ENCODE measurements at regions not wholly inside any gene's neighbourhood (a gene's known extent, or its start where the extent isn't known, plus 50 kb on each side); places are given as distances from the start of the nearest gene placed in this dataset.
A peak's percentile ranks its signal among the peaks of the same experiment; 100 is the strongest.
"Not testable (repeated sequence)": the region's sequence is repeated elsewhere in the genome, so short reads cannot be mapped to it uniquely, and the experiment has no call there.

- DNase-seq = no peak
Measured at GRCh38 chr12:115898670-115899069, 378.8 kb downstream of the MED13L start.

GRCh38 chr12:115897729-115898128 lies 379.8 kb downstream of the MED13L start:
- DNase-seq = no peak

- no peak for DNase-seq
Measured at GRCh38 chr12:115895247-115895646, 382.2 kb downstream of the MED13L start.

DNA sequence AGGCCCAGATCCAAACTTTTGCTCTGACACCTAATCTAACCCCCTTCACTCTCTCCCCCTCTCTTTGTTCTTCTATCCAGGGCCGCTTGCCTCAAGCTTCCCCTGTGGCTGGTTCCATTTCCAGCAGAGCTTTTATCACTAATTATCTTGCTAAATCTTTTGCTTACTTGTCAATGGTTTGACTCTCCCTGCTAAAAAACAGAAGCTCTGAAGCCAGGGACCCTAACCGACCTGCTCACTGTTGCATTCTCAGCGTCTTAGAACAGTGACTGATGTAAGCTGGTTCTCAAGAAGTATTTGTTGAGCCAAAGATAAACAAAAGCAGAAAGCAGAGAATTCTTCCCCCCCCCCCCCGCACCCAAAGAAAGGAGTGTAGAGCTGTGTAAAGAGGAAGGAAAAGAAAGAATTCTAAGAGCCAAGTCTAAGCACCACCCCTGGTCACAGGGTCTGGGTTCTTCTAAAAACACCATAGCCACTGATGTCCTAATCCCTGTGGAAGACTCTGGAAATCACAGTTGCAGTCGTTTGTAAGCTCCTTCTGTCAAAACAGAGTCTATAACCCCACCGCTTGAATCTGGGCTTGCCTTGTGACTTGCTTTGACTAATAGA lies 385.8 kb downstream of the MED13L start:
- no peak for DNase-seq

DNA sequence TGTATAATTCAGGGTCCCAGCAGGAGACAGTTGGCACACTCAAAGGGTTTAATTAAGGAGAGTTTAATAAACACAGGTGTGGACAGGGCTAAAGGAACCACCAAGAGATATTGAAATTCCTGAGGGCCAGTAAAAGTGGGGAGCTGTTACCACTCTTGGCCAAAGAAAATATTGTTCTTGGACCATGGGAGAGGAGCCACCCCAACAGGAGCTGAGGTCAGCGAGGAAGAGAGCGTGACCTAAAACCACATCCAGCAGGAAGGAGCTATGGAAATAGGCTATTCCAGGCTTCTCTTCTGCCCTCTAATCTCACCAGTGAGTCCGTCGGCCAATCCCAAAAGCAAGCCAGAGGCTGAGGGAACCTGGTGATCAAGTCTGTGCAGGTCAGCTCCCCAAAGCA lies 390.8 kb downstream of the MED13L start:
- DNase-seq = no peak

DNA sequence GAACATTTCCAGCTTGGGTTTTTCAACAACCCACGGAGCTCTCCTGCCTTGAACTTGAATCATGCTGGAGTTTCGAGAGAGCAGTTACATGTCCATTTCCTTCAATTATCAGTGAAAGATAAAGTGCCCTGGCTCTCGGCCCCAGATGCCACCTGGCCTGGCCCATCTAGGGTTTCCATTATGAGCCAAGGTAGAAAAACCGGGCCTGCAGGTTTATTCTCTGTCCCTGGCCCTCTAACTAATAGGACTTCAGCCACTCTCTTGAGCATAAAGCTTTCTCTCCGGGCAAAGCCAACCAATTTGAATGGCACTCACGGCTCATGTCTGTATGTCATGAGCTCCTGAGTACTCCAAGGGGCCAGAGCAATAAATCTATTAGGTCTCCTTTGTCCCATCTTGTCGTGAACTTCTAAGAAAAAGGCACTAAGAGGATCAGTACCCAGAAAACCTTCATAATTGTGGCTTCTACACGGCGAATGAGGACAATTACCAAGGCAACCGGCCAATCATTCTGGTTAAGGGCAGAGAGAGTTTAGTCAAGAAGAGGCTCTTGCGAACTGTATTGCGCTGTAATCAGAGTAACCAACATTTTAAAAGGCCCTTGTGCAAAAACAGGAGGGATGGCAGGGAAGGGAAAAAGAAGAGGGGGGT lies 392.3 kb downstream of the MED13L start:
- no peak for DNase-seq

DNA sequence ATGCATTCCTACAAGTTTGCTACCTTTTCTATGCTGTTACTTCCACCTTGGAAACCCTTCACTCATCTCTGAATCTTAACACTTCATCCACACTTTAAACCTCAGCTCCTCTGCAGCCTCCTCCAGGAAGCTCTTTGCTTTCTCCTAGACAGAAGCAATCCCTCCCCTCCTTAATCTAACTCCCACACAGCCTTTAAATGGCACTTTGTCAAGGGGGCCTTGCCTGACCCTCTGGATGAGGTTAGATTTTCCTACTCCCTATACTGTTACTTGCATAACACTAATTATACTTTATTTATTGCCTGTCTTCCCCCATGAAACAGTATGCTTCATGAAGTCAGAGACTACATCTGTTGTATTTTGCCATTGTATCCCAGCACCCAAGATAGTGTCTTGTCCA lies 394.6 kb downstream of the MED13L start:
- no peak for DNase-seq

DNA sequence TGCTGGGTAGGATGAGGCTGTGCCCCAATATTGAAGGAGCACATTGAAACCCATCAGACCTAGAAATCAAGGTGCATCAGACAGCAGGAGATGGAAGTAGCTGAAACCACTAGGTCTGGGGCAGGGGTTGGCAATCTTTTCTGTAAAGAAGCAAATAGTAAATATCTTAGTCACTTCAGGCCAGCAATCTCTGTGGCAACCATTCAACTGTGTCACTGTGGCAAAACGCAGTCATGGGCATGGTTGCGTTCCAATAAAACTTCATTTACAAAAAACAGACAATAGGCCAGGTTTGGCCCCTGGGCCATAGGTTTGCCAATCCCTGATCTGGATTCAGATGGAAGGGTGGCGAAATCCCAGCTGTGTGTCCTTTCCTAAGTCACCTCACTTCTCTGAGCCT lies 397.3 kb downstream of the MED13L start:
- no peak for DNase-seq

- no peak for DNase-seq
Measured at GRCh38 chr12:115879354-115879753, 398.1 kb downstream of the MED13L start.

DNA sequence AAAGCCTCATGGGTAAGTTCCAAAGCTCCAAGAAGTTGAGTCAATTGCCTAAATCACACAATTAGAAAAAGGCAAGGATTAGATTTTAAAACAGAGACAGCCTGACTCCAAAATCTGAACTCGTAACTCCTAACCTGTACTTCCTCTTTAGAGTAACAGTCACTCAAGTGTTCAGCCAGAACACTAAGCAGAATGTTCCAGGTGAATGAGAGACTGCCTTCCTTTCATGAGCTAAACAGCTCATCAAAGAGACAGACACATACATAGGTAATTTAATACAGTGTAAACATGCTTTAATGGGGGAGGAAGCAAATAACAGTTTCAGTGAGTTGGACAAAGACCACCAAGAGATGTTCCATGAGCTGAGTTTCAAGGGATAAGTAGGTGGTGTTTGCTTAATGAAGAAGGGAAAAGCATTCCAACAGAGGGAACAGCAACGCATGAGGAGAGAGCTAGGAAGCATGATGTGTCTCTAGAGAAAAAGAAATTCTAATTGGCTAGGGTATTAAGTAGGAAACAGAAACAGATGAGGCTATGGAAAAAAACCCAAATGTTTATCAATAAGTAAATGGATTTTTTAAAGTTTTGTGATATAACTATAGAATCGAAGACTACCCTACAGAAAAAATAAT lies 403.9 kb downstream of the MED13L start:
- no peak for DNase-seq

GRCh38 chr12:115872919-115873357 lies 404.6 kb downstream of the MED13L start:
- no peak for DNase-seq

GRCh38 chr12:115872212-115872611 lies 405.3 kb downstream of the MED13L start:
- DNase-seq = no peak

DNA sequence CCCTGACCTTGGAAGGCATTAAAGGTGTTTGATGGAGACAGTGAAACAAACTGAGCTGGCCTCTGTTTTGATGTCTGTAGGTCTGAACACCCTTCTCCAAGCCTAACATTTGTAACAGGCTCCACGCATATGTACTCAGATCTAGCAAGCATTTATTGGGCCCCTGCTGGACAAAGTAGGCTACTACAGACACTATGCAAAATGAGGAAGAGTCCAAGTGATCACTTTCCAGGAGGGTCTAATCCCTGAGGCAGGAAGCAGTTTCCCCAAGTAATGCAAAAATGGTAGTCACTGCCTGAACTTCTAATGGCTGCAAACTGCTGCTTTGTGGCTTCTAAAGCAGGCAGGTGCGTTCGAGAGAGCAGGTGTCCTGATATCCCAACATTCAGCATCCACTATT lies 405.8 kb downstream of the MED13L start:
- DNase-seq = peak; percentile 9

- DNase-seq = peak; percentile 15
Measured at GRCh38 chr12:115870510-115870909, 407.0 kb downstream of the MED13L start.

- DNase-seq = no peak
Measured at GRCh38 chr12:115870021-115870420, 407.5 kb downstream of the MED13L start.

- DNase-seq = no peak
Measured at GRCh38 chr12:115869604-115870003, 407.9 kb downstream of the MED13L start.

DNA sequence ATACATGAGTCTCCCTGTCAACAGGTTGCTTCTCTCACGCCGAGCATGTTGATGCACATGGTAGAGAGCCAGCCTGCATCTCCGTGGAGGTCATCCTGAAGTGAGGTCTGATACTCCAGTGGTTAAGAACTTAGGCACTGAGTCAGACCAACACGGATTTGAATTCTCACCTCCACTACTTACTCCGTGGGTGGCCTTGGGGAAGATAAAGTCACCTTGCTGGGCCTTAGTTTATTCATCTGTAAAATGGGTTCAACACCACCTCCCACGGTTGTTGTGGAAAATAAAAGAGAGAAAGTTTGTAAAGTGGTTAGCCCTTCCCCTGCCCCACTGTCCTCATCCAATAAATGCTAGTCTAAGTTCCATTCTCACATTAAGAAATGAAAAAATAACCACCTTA lies 408.9 kb downstream of the MED13L start:
- no peak for DNase-seq

- DNase-seq = no peak
Measured at GRCh38 chr12:115867854-115868253, 409.6 kb downstream of the MED13L start.

- no peak for DNase-seq
Measured at GRCh38 chr12:115866909-115867525, 410.5 kb downstream of the MED13L start.

DNA sequence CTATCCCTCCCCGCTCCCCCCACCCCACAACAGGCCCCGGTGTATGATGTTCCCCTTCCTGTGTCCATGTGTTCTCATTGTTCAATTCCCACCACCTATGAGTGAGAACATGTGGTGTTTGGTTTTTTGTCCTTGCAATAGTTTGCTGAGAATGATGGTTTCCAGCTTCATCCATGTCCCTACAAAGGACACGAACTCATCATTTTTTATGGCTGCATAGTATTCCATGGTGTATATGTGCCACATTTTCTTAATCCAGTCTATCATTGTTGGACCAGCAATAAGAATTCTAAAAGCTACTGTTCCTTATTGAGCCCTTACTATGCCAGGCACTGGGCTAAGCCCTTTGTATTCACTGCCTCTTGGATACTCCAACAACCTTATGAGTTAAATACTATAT lies 411.2 kb downstream of the MED13L start:
- not testable (repeated sequence) for DNase-seq

- no peak for DNase-seq
Measured at GRCh38 chr12:115864396-115864795, 413.1 kb downstream of the MED13L start.

GRCh38 chr12:115860619-115861018 lies 416.9 kb downstream of the MED13L start:
- DNase-seq = no peak

GRCh38 chr12:115859231-115859630 lies 418.3 kb downstream of the MED13L start:
- no peak for DNase-seq

GRCh38 chr12:115857923-115858322 lies 419.6 kb downstream of the MED13L start:
- no peak for DNase-seq

All from NCI-H524 treated with DMSO at 0.1 percent for 48 hours (cell line).